Osteocyte (in vitro differentiated cells): ENCODE measurements at regions not wholly inside any gene's neighbourhood (a gene's known extent, or its start where the extent isn't known, plus 50 kb on each side); places are given as distances from the start of the nearest gene placed in this dataset.

ENCODE experiments used
- DNase-seq: peaks from one replicate; pipeline ENCODE4 v3.0.0; 2021; ENCODE audit warnings: mixed read lengths; ENCODE audit not compliant: unreplicated experiment; ENCODE audit errors: extremely low spot score
- H3K27ac Mint-ChIP-seq: one replicate; pipeline ENCODE4 v1.8.0; 2021; ENCODE audit warnings: mild to moderate bottlenecking, mixed read lengths; ENCODE audit not compliant: unreplicated experiment
- H3K27me3 Mint-ChIP-seq: one replicate; pipeline ENCODE4 v1.8.0; 2021; ENCODE audit warnings: mixed read lengths; ENCODE audit not compliant: unreplicated experiment
- H3K36me3 Mint-ChIP-seq: one replicate; pipeline ENCODE4 v1.8.0; 2021; ENCODE audit warnings: mixed read lengths; ENCODE audit not compliant: unreplicated experiment
- H3K4me1 Mint-ChIP-seq: one replicate; pipeline ENCODE4 v1.8.0; 2021; ENCODE audit warnings: mixed read lengths; ENCODE audit not compliant: unreplicated experiment
- H3K4me3 Mint-ChIP-seq: one replicate; pipeline ENCODE4 v1.8.0; 2021; ENCODE audit warnings: mild to moderate bottlenecking, moderate library complexity, mixed read lengths; ENCODE audit not compliant: unreplicated experiment
- H3K9me3 Mint-ChIP-seq: one replicate; pipeline ENCODE4 v1.8.0; 2021; ENCODE audit warnings: mixed read lengths; ENCODE audit not compliant: unreplicated experiment
- CTCF ChIP-seq: fragments of 200-600 bp; sonication (generic); IDR thresholded peaks from 2 replicates; pipeline ENCODE4 v1.5.0; 2021; ENCODE audit warnings: antibody characterized with exemption, mild to moderate bottlenecking, moderate library complexity

GRCh38 chr6:115814907-115815306 lies 245.8 kb downstream of the FRK start:
- Mint-ChIP-seq H3K4me3 (no peak overlapping the region), H3K27ac (no peak overlapping the region), H3K9me3 (peaks cover 8% of the 10 kb centered on the region), H3K27me3 (no peaks in the 10 kb centered on the region), H3K36me3 (no peaks in the 10 kb centered on the region), H3K4me1 (peaks cover 6% of the 10 kb centered on the region)
- no peak for DNase-seq
- no peak for TF ChIP-seq CTCF

GRCh38 chr6:115811541-115811940 lies 249.2 kb downstream of the FRK start:
- no peaks in the 10 kb centered on the region for H3K4me1 Mint-ChIP-seq
- no peak overlapping the region for H3K27ac Mint-ChIP-seq

GRCh38 chr6:115798229-115798628 lies 262.5 kb downstream of the FRK start:
- no peaks in the 10 kb centered on the region for H3K36me3 Mint-ChIP-seq
- no peak overlapping the region for H3K4me3 Mint-ChIP-seq
- no peak for DNase-seq
- TF ChIP-seq CTCF: no peak
- H3K4me1 Mint-ChIP-seq: peaks cover 17% of the 10 kb centered on the region
- H3K9me3 Mint-ChIP-seq: no peaks in the 10 kb centered on the region
- peaks cover 32% of the 10 kb centered on the region for H3K27me3 Mint-ChIP-seq
- H3K27ac Mint-ChIP-seq: no peak overlapping the region

More at GRCh38 chr6:115811541-115811940, 249.2 kb downstream of the FRK start:
- no peaks in the 10 kb centered on the region for H3K36me3 Mint-ChIP-seq
- TF ChIP-seq CTCF: no peak
- H3K27me3 Mint-ChIP-seq: no peaks in the 10 kb centered on the region
- no peak for DNase-seq
- no peaks in the 10 kb centered on the region for H3K9me3 Mint-ChIP-seq
- H3K4me3 Mint-ChIP-seq: no peak overlapping the region

- no peak for TF ChIP-seq CTCF
- no peak overlapping the region for H3K27ac Mint-ChIP-seq
- peaks cover 25% of the 10 kb centered on the region for H3K27me3 Mint-ChIP-seq
- no peak overlapping the region for H3K4me3 Mint-ChIP-seq
- DNase-seq: no peak
- peaks cover 17% of the 10 kb centered on the region for H3K4me1 Mint-ChIP-seq
- H3K9me3 Mint-ChIP-seq: no peaks in the 10 kb centered on the region
- no peaks in the 10 kb centered on the region for H3K36me3 Mint-ChIP-seq
Observed at GRCh38 chr6:115796829-115797228, 263.9 kb downstream of the FRK start.

- H3K27ac Mint-ChIP-seq: peak overlapping the region; percentile 50
- TF ChIP-seq CTCF: no peak
- H3K36me3 Mint-ChIP-seq: no peaks in the 10 kb centered on the region
- H3K27me3 Mint-ChIP-seq: peaks cover 22% of the 10 kb centered on the region
- H3K4me3 Mint-ChIP-seq: no peak overlapping the region
- H3K9me3 Mint-ChIP-seq: no peaks in the 10 kb centered on the region
- H3K4me1 Mint-ChIP-seq: peaks cover 17% of the 10 kb centered on the region
- DNase-seq: no peak
Observed at GRCh38 chr6:115796061-115796460, 264.6 kb downstream of the FRK start.
